ENCODE measurements at regions not wholly inside any gene's neighbourhood (a gene's known extent, or its start where the extent isn't known, plus 50 kb on each side); places are given as distances from the start of the nearest gene placed in this dataset.
"Not testable (repeated sequence)": the region's sequence is repeated elsewhere in the genome, so short reads cannot be mapped to it uniquely, and the experiment has no call there.

GRCh38 chrX:122555925-122556324, 628.2 kb upstream of the GRIA3 start:
- DNase-seq (ENCODE audit: low spot score) = no peak

- no peak for DNase-seq (ENCODE audit: low spot score)
Measured at GRCh38 chrX:122565952-122566351, 618.1 kb upstream of the GRIA3 start.

GRCh38 chrX:122566401-122566800, 617.7 kb upstream of the GRIA3 start:
- DNase-seq (ENCODE audit: low spot score) = no peak

GRCh38 chrX:122567911-122568310, 616.2 kb upstream of the GRIA3 start:
- DNase-seq (ENCODE audit: low spot score) = no peak

- DNase-seq (ENCODE audit: low spot score) = no peak
Measured at GRCh38 chrX:122572461-122572860, 611.6 kb upstream of the GRIA3 start.

- DNase-seq (ENCODE audit: low spot score) = no peak
Measured at GRCh38 chrX:122579036-122579435, 605.0 kb upstream of the GRIA3 start.

GRCh38 chrX:122579526-122579925, 604.6 kb upstream of the GRIA3 start:
- no peak for DNase-seq (ENCODE audit: low spot score)

GRCh38 chrX:122582280-122582974, 601.7 kb upstream of the GRIA3 start:
- DNase-seq (ENCODE audit: low spot score) = no peak

GRCh38 chrX:122582975-122583305, 601.1 kb upstream of the GRIA3 start:
- DNase-seq (ENCODE audit: low spot score) = no peak

- no peak for DNase-seq (ENCODE audit: low spot score)
Measured at GRCh38 chrX:122583551-122583950, 600.5 kb upstream of the GRIA3 start.

- DNase-seq (ENCODE audit: low spot score) = no peak
Measured at GRCh38 chrX:122584981-122585380, 599.1 kb upstream of the GRIA3 start.

GRCh38 chrX:122586831-122587230, 597.2 kb upstream of the GRIA3 start:
- DNase-seq (ENCODE audit: low spot score) = no peak

- no peak for DNase-seq (ENCODE audit: low spot score)
Measured at GRCh38 chrX:122591546-122591945, 592.5 kb upstream of the GRIA3 start.

GRCh38 chrX:122596998-122597397, 587.1 kb upstream of the GRIA3 start:
- DNase-seq (ENCODE audit: low spot score) = no peak

GRCh38 chrX:122622795-122623194, 561.3 kb upstream of the GRIA3 start:
- no peak for DNase-seq (ENCODE audit: low spot score)

GRCh38 chrX:122625239-122625638, 558.8 kb upstream of the GRIA3 start:
- no peak for DNase-seq (ENCODE audit: low spot score)

GRCh38 chrX:122625821-122626220, 558.3 kb upstream of the GRIA3 start:
- DNase-seq (ENCODE audit: low spot score) = no peak

- DNase-seq (ENCODE audit: low spot score) = no peak
Measured at GRCh38 chrX:122626871-122627270, 557.2 kb upstream of the GRIA3 start.

GRCh38 chrX:122641136-122641535, 542.9 kb upstream of the GRIA3 start:
- no peak for DNase-seq (ENCODE audit: low spot score)

- no peak for DNase-seq (ENCODE audit: low spot score)
Measured at GRCh38 chrX:122641826-122642225, 542.3 kb upstream of the GRIA3 start.

GRCh38 chrX:122655256-122655655, 528.8 kb upstream of the GRIA3 start:
- not testable (repeated sequence) for DNase-seq (ENCODE audit: low spot score)

GRCh38 chrX:122666601-122667000, 517.5 kb upstream of the GRIA3 start:
- no peak for DNase-seq (ENCODE audit: low spot score)

- no peak for DNase-seq (ENCODE audit: low spot score)
Measured at GRCh38 chrX:122667667-122668066, 516.4 kb upstream of the GRIA3 start.

GRCh38 chrX:122703762-122704161, 480.3 kb upstream of the GRIA3 start:
- DNase-seq (ENCODE audit: low spot score) = no peak

- no peak for DNase-seq (ENCODE audit: low spot score)
Measured at GRCh38 chrX:122739770-122740169, 444.3 kb upstream of the GRIA3 start.

All from putamen (tissue), 1 donor.